MM.1S (cell line): ENCODE measurements at regions not wholly inside any gene's neighbourhood (a gene's known extent, or its start where the extent isn't known, plus 50 kb on each side); places are given as distances from the start of the nearest gene placed in this dataset.

Experiments
- DNase-seq: peaks from one replicate; pipeline ENCODE4 v3.0.0-alpha.2; 2015
- H2AFZ ChIP-seq: fragments of 300-600 bp; sonication (generic); 2 replicates; pipeline ENCODE4 v1.6.0; 2016; ENCODE audit warnings: antibody characterized with exemption, low read length
- H3F3A ChIP-seq: fragments of 300-600 bp; sonication (generic); 2 replicates; pipeline ENCODE4 v1.6.1; 2016; ENCODE audit warnings: mild to moderate bottlenecking, antibody characterized with exemption, low read length, moderate library complexity, mixed read lengths; ENCODE audit not compliant: insufficient read depth
- H3K27ac ChIP-seq: fragments of 300-600 bp; sonication (generic); 2 replicates; pipeline ENCODE4 v1.5.1; 2016; ENCODE audit warnings: mild to moderate bottlenecking, low read length
- H3K27me3 ChIP-seq: fragments of 300-600 bp; sonication (generic); replicated peaks from 2 replicates; pipeline ENCODE4 v1.6.0; 2016; ENCODE audit warnings: low read length; ENCODE audit not compliant: insufficient read depth
- H3K36me3 ChIP-seq: fragments of 300-600 bp; sonication (generic); replicated peaks from 2 replicates; pipeline ENCODE4 v1.6.1; 2016; ENCODE audit warnings: mild to moderate bottlenecking, low read length, mixed read lengths; ENCODE audit not compliant: insufficient read depth
- H3K4me1 ChIP-seq: fragments of 300-600 bp; sonication (generic); 2 replicates; pipeline ENCODE4 v1.6.1; 2016; ENCODE audit warnings: low read length, mixed read lengths
- H3K4me2 ChIP-seq: fragments of 300-600 bp; sonication (generic); 2 replicates; pipeline ENCODE4 v1.6.0; 2016; ENCODE audit warnings: low read depth, low read length
- H3K4me3 ChIP-seq: fragments of 300-600 bp; sonication (generic); 2 replicates; pipeline ENCODE4 v1.5.1; 2016; ENCODE audit warnings: low read length, mixed read lengths
- H3K79me2 ChIP-seq: fragments of 300-600 bp; sonication (generic); 2 replicates; pipeline ENCODE4 v1.6.1; 2016; ENCODE audit warnings: mixed run types, low read length, mixed read lengths
- H3K9ac ChIP-seq: fragments of 300-600 bp; sonication (generic); 2 replicates; pipeline ENCODE4 v1.6.1; 2016; ENCODE audit warnings: low read length, mixed read lengths
- H3K9me2 ChIP-seq: fragments of 300-600 bp; sonication (generic); replicated peaks from 2 replicates; pipeline ENCODE4 v1.6.1; 2016; ENCODE audit warnings: mild to moderate bottlenecking, low read length, mixed read lengths; ENCODE audit not compliant: insufficient read depth
- H3K9me3 ChIP-seq: fragments of 300-600 bp; sonication (generic); replicated peaks from 2 replicates; pipeline ENCODE4 v1.6.1; 2016; ENCODE audit warnings: mild to moderate bottlenecking, low read length, mixed read lengths; ENCODE audit not compliant: insufficient read depth
- H4K20me1 ChIP-seq: fragments of 300-600 bp; sonication (generic); 2 replicates; pipeline ENCODE4 v1.6.1; 2016; ENCODE audit warnings: mild to moderate bottlenecking, low read length, moderate library complexity, mixed read lengths; ENCODE audit not compliant: insufficient read depth
- CTCF ChIP-seq: fragments of 300-600 bp; sonication (generic); IDR thresholded peaks from 2 replicates; pipeline ENCODE4 v1.5.1; 2016; ENCODE audit warnings: antibody characterized with exemption, low read length, mixed read lengths
- EZH2 ChIP-seq: fragments of 300-600 bp; sonication (generic); optimal IDR thresholded peaks from 2 replicates; pipeline ENCODE3; 2017; ENCODE audit warnings: low read depth, mild to moderate bottlenecking, antibody characterized with exemption, low read length, mixed read lengths
- EZH2phosphoT487 ChIP-seq: fragments of 300-600 bp; sonication (generic); IDR thresholded peaks from 2 replicates; pipeline ENCODE4 v1.6.1; 2018; ENCODE audit warnings: antibody characterized with exemption, low read length

- no peaks in the 10 kb centered on the region for H3K36me3 ChIP-seq
- no peak overlapping the region for H3K27ac ChIP-seq
- no peak overlapping the region for H3K9ac ChIP-seq
- no peaks in the 10 kb centered on the region for H3K9me3 ChIP-seq
- no peaks in the 10 kb centered on the region for H3F3A ChIP-seq
- no peak overlapping the region for H2AFZ ChIP-seq
- H4K20me1 ChIP-seq = no peaks in the 10 kb centered on the region
- no peaks in the 10 kb centered on the region for H3K9me2 ChIP-seq
- H3K4me2 ChIP-seq = no peak overlapping the region
- no peak overlapping the region for H3K4me3 ChIP-seq
- H3K4me1 ChIP-seq = no peaks in the 10 kb centered on the region
- H3K27me3 ChIP-seq = no peaks in the 10 kb centered on the region
- DNase-seq = no peak
- no peaks in the 10 kb centered on the region for H3K79me2 ChIP-seq
- TF ChIP-seq CTCF (no peak), EZH2phosphoT487 (no peak), EZH2 (no peak)
These were observed 123.6 kb upstream of the TET2 start for GRCh38 chr4:105022811-105023667.

DNA sequence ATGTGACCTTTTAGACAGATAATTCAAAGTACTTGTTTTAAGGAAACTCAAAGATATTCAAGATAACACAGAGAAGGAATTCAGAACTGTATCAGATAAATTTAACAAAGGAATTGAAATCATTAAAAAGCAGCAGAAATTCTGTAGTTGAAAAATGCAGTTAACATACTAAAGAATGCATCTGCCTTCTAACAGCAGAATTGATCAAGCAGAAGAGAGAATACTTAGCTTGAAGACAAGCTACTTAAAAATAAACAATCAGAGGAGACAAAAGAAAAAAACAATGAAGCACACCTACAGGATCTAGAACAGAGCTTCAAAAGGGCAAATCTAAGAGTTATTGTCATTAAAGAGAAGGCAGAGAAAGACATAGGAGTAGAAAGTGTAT, 123.0 kb upstream of the TET2 start:
- H3K4me1 ChIP-seq = no peaks in the 10 kb centered on the region
- H2AFZ ChIP-seq = no peak overlapping the region
- no peaks in the 10 kb centered on the region for H4K20me1 ChIP-seq
- no peaks in the 10 kb centered on the region for H3F3A ChIP-seq
- no peaks in the 10 kb centered on the region for H3K27me3 ChIP-seq
- no peaks in the 10 kb centered on the region for H3K9me2 ChIP-seq
- no peak overlapping the region for H3K9ac ChIP-seq
- no peak overlapping the region for H3K4me2 ChIP-seq
- no peak overlapping the region for H3K4me3 ChIP-seq
- TF ChIP-seq CTCF (no peak), EZH2 (no peak), EZH2phosphoT487 (no peak)
- H3K27ac ChIP-seq = no peak overlapping the region
- H3K79me2 ChIP-seq = no peaks in the 10 kb centered on the region
- no peaks in the 10 kb centered on the region for H3K36me3 ChIP-seq
- no peak for DNase-seq
- no peaks in the 10 kb centered on the region for H3K9me3 ChIP-seq

DNA sequence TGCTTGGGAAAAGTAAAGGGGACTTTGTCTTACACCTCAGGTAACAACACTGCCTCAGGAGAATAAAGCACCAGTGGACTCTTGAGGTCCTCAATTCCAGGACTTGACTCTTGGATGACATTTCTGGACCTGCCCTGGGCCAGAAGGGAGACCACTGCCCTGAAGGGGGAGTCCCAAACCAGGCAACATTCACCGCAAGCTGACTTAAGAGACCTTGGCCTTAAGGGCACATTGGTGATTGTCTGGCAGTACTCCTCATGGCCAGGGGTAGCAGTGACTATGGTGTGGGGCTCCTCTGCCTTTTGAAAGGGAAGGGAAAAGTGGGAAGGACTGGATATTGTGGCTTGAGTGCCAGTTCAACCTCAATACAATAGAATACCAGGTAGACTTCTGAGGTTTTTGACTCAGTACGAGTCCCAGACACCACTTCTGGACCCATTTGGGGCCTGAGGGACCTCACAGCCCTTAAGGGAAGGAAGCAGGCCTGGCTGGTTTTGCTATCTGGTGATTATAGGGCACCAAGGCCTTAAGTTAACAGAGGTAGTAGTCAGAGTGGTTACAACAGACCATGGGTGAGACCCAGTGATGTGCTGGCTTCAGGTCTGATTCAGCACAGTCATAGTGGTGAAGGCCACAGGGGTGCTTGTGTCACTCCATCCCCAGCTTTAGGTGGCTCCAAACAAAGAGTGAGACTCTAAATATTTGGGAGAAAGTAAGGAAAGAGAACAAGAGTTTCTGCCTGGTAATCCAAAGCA, 121.2 kb upstream of the TET2 start:
- Histone ChIP-seq H3K4me1 (no peaks in the 10 kb centered on the region), H3K9ac (no peak overlapping the region), H3K4me2 (no peak overlapping the region), H3K27ac (no peak overlapping the region), H3K9me2 (no peaks in the 10 kb centered on the region), H3K36me3 (no peaks in the 10 kb centered on the region), H3K79me2 (no peaks in the 10 kb centered on the region), H3K4me3 (no peak overlapping the region), H4K20me1 (no peaks in the 10 kb centered on the region), H3K9me3 (no peaks in the 10 kb centered on the region), H3F3A (no peaks in the 10 kb centered on the region), H3K27me3 (no peaks in the 10 kb centered on the region), H2AFZ (no peak overlapping the region)
- no peak for TF ChIP-seq EZH2
- TF ChIP-seq EZH2phosphoT487 = no peak
- TF ChIP-seq CTCF = no peak
- no peak for DNase-seq
